SU-DHL-6 (cell line): ENCODE measurements at regions not wholly inside any gene's neighbourhood (a gene's known extent, or its start where the extent isn't known, plus 50 kb on each side); places are given as distances from the start of the nearest gene placed in this dataset.

ENCODE experiments used
- CTCF ChIP-seq: fragments of 200-600 bp; sonication (generic); IDR thresholded peaks from one replicate; pipeline ENCODE4 v1.5.1; 2017; ENCODE audit warnings: antibody characterized with exemption, mild to moderate bottlenecking, low read length, moderate library complexity; ENCODE audit not compliant: insufficient read depth, poor library complexity, severe bottlenecking
- EZH2phosphoT487 ChIP-seq: fragments of 200-600 bp; sonication (generic), shearing (Covaris generic); conservative IDR thresholded peaks from 2 replicates; pipeline ENCODE4 v1.6.1; 2018; ENCODE audit warnings: mild to moderate bottlenecking, antibody characterized with exemption, low read length, moderate library complexity, mixed read lengths

GRCh38 chr2:198441246-198441645 is 636.9 kb downstream of the PLCL1 start:
- TF ChIP-seq EZH2phosphoT487: no peak
- no peak for TF ChIP-seq CTCF
